NCI-H69 (cell line): ENCODE measurements at regions not wholly inside any gene's neighbourhood (a gene's known extent, or its start where the extent isn't known, plus 50 kb on each side); places are given as distances from the start of the nearest gene placed in this dataset.
A peak's percentile ranks its signal among the peaks of the same experiment; 100 is the strongest.
"Not testable (repeated sequence)": the region's sequence is repeated elsewhere in the genome, so short reads cannot be mapped to it uniquely, and the experiment has no call there.

Experiments
- DNase-seq: peaks from one replicate; lab custom pipeline; 2025; lab: John Stamatoyannopoulos, UW

- no peak for DNase-seq
These were observed 52.9 kb upstream of the HDDC2 start for GRCh38 chr6:125354649-125355048.

GRCh38 chr6:125356884-125357283, 55.1 kb upstream of the HDDC2 start:
- no peak for DNase-seq

GRCh38 chr6:125357515-125358256, 55.9 kb upstream of the HDDC2 start:
- peak; percentile 75 for DNase-seq

- DNase-seq, result no peak
These were observed 57.1 kb upstream of the HDDC2 start for GRCh38 chr6:125358898-125359297.

- peak; percentile 9 for DNase-seq
These were observed 60.1 kb upstream of the HDDC2 start for GRCh38 chr6:125361868-125362267.

GRCh38 chr6:125363039-125363823, 61.5 kb upstream of the HDDC2 start:
- peak; percentile 94 for DNase-seq

- DNase-seq, result no peak
These were observed 62.0 kb upstream of the HDDC2 start for GRCh38 chr6:125363824-125364165.

- no peak for DNase-seq
These were observed 63.5 kb upstream of the HDDC2 start for GRCh38 chr6:125365230-125365629.

- no peak for DNase-seq
These were observed 65.4 kb upstream of the HDDC2 start for GRCh38 chr6:125367036-125367782.

- DNase-seq, result peak; percentile 20
These were observed 68.6 kb upstream of the HDDC2 start for GRCh38 chr6:125370343-125370742.

- no peak for DNase-seq
These were observed 73.2 kb upstream of the HDDC2 start for GRCh38 chr6:125375013-125375412.

GRCh38 chr6:125375821-125376220, 74.1 kb upstream of the HDDC2 start:
- no peak for DNase-seq

GRCh38 chr6:125377621-125378020, 75.9 kb upstream of the HDDC2 start:
- no peak for DNase-seq

- no peak for DNase-seq
These were observed 77.4 kb upstream of the HDDC2 start for GRCh38 chr6:125379174-125379573.

- no peak for DNase-seq
These were observed 78.7 kb upstream of the HDDC2 start for GRCh38 chr6:125380474-125380873.

- DNase-seq, result not testable (repeated sequence)
These were observed 84.6 kb upstream of the HDDC2 start for GRCh38 chr6:125386337-125386736.

- DNase-seq, result no peak
These were observed 90.9 kb upstream of the HDDC2 start for GRCh38 chr6:125392682-125393081.

- DNase-seq, result peak; percentile 12
These were observed 91.7 kb upstream of the HDDC2 start for GRCh38 chr6:125393449-125393858.

- DNase-seq, result no peak
These were observed 105.0 kb upstream of the HDDC2 start for GRCh38 chr6:125406741-125407140.

- DNase-seq, result no peak
These were observed 112.7 kb upstream of the HDDC2 start for GRCh38 chr6:125414507-125414906.

GRCh38 chr6:125415913-125416312, 114.1 kb upstream of the HDDC2 start:
- DNase-seq, result no peak

GRCh38 chr6:125421836-125422235, 120.1 kb upstream of the HDDC2 start:
- peak; percentile 44 for DNase-seq

- no peak for DNase-seq
These were observed 121.3 kb upstream of the HDDC2 start for GRCh38 chr6:125423047-125423446.
